ENCODE measurements at regions not wholly inside any gene's neighbourhood (a gene's known extent, or its start where the extent isn't known, plus 50 kb on each side); places are given as distances from the start of the nearest gene placed in this dataset.

GRCh38 chr12:111250251-111250881 is 118.5 kb downstream of the PHETA1 start:
- FAIRE-seq (no peak), ATAC-seq (no peak; a peak in 1 of 6 replicates), DNase-seq (ENCODE audit: low read depth in 1 of 2, low spot score in 1 of 2) (no peak)
- Histone ChIP-seq H3K4me2 (no peak overlapping the region), H3K9me3 (peaks cover 7% of the 10 kb centered on the region; the same call in 2 of the 3 replicates), H3K4me3 (no peak overlapping the region), H3K4me1 (peaks cover 5% of the 10 kb centered on the region; the same call in 1 of the 3 replicates), H3K27ac (no peak overlapping the region)
- POLR2A ChIA-PET, result no interaction called here
- TF ChIP-seq PHF8 (IDR thresholded peaks at IDR 0.05; ENCODE audit: borderline replicate concordance, low read depth) (no peak), RCOR1 (IDR thresholded peaks at IDR 0.05; ENCODE audit: low read depth, low read length) (no peak), ATOH8 (CRISPR knock-in tag; IDR thresholded peaks at IDR 0.05; ENCODE audit: low read depth) (no peak), CHD4 (IDR thresholded peaks at IDR 0.05; ENCODE audit: borderline replicate concordance) (no peak), HOXB5 (CRISPR knock-in tag; IDR thresholded peaks at IDR 0.05) (no peak), KDM1A (IDR thresholded peaks at IDR 0.05; ENCODE audit: low read depth) (no peak), FOSL2 (IDR thresholded peaks at IDR 0.05) (no peak), FOSL2 (CRISPR knock-in tag; IDR thresholded peaks at IDR 0.05) (no peak)
- TF ChIP-seq, protein P1, sequence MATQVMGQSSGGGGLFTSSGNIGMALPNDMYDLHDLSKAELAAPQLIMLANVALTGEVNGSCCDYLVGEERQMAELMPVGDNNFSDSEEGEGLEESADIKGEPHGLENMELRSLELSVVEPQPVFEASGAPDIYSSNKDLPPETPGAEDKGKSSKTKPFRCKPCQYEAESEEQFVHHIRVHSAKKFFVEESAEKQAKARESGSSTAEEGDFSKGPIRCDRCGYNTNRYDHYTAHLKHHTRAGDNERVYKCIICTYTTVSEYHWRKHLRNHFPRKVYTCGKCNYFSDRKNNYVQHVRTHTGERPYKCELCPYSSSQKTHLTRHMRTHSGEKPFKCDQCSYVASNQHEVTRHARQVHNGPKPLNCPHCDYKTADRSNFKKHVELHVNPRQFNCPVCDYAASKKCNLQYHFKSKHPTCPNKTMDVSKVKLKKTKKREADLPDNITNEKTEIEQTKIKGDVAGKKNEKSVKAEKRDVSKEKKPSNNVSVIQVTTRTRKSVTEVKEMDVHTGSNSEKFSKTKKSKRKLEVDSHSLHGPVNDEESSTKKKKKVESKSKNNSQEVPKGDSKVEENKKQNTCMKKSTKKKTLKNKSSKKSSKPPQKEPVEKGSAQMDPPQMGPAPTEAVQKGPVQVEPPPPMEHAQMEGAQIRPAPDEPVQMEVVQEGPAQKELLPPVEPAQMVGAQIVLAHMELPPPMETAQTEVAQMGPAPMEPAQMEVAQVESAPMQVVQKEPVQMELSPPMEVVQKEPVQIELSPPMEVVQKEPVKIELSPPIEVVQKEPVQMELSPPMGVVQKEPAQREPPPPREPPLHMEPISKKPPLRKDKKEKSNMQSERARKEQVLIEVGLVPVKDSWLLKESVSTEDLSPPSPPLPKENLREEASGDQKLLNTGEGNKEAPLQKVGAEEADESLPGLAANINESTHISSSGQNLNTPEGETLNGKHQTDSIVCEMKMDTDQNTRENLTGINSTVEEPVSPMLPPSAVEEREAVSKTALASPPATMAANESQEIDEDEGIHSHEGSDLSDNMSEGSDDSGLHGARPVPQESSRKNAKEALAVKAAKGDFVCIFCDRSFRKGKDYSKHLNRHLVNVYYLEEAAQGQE (IDR thresholded peaks at IDR 0.05), result no peak
- CTCF ChIA-PET, result interaction anchor here (0.6 to 1.1 kb wide), 2 partner anchors 18 to 356 kb away, joined by 3 to 4 read pairs; no protein-coding TSS in a partner anchor
- 56% methylated on average over 11 of the region's 11 CpGs for WGBS (ENCODE audit: missing lambda C conversion rate)

DNA sequence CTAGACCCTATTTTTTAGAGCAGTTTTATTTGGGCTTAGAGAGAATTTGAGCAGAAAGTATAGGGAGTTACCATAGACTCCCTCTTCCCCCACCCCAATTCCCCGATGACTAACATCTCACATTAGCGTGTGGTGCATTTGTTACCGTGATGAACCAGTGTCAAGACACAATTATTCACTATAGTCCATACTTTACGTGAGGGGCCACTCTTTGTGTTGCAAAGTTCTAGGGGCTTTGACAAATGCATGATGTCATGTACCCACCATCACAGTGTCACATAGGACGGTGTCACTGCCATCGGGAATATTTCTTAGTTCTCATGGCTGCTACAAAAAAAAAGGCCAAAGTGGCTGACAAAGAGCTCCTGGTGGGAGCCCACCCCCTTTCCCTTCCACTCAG is 119.1 kb downstream of the PHETA1 start:
- Histone ChIP-seq H3K4me2 (no peak overlapping the region), H3K4me3 (no peak overlapping the region), H3K4me1 (peaks cover 5% of the 10 kb centered on the region; the same call in 1 of the 3 replicates), H3K9me3 (peaks cover 10% of the 10 kb centered on the region; the same call in 2 of the 3 replicates), H3K27ac (no peak overlapping the region)
- no peak for DNase-seq (ENCODE audit: low read depth in 1 of 2, low spot score in 1 of 2)
- ChIA-PET POLR2A (no interaction called here), CTCF (interaction anchor here (0.6 kb wide), 1 partner anchor 356 kb away, joined by 4 read pairs; no protein-coding TSS in a partner anchor)
- no peak for ATAC-seq
- FAIRE-seq, result no peak
- 68% methylated on average over 6 of the region's 6 CpGs for WGBS (ENCODE audit: missing lambda C conversion rate)
- TF ChIP-seq MAFK (IDR thresholded peaks at IDR 0.05; ENCODE audit: partially characterized antibody) (no peak), HOXA7 (CRISPR knock-in tag; IDR thresholded peaks at IDR 0.05) (no peak)

DNA sequence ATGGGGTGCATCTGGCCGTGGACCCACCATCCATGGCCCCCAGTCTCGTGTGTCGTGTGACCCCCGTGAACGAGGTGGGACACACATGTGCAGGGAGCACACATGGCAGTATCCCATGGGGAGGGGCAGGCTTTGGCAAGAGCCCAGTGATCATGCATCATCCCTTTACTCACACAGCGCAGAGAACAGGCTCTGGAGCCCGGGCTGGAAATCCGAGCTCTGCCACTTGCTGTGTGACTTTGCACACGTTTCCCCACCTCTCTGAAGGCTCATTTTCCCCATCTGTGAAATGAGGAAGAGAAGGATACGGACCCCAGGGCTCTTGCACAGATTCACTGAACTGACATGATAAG is 119.9 kb downstream of the PHETA1 start:
- FAIRE-seq, result no peak
- Histone ChIP-seq H3K4me1 (peaks cover 5% of the 10 kb centered on the region; the same call in 1 of the 3 replicates), H3K9me3 (peaks cover 18% of the 10 kb centered on the region), H3K27ac (no peak overlapping the region), H3K4me3 (no peak overlapping the region), H3K4me2 (no peak overlapping the region)
- ChIA-PET POLR2A (no interaction called here), CTCF (no interaction called here)
- 9% methylated on average over 10 of the region's 10 CpGs for whole genome bisulfite sequencing (ENCODE audit: missing lambda C conversion rate)
- peak in 1 of 2 experiments; percentile 43 for DNase-seq (ENCODE audit: low read depth in 1 of 2, low spot score in 1 of 2)
- TF ChIP-seq TFCP2L1 (CRISPR knock-in tag; IDR thresholded peaks at IDR 0.05) (no peak), PHF8 (IDR thresholded peaks at IDR 0.05; ENCODE audit: borderline replicate concordance, low read depth) (no peak), SMC3 (IDR thresholded peaks at IDR 0.05) (no peak), MAZ (IDR thresholded peaks at IDR 0.05; ENCODE audit: borderline replicate concordance, low read depth, low read length) (no peak), MYC (IDR thresholded peaks at IDR 0.05; ENCODE audit: borderline replicate concordance, low read length) (no peak), MAFK (IDR thresholded peaks at IDR 0.05; ENCODE audit: partially characterized antibody) (no peak), RNF2 (IDR thresholded peaks at IDR 0.05; ENCODE audit: borderline replicate concordance, low read depth) (no peak), RCOR1 (IDR thresholded peaks at IDR 0.05; ENCODE audit: low read depth, low read length) (no peak), GATA3 (IDR thresholded peaks at IDR 0.05; ENCODE audit: borderline replicate concordance) (no peak)
- TF ChIP-seq, protein P2, sequence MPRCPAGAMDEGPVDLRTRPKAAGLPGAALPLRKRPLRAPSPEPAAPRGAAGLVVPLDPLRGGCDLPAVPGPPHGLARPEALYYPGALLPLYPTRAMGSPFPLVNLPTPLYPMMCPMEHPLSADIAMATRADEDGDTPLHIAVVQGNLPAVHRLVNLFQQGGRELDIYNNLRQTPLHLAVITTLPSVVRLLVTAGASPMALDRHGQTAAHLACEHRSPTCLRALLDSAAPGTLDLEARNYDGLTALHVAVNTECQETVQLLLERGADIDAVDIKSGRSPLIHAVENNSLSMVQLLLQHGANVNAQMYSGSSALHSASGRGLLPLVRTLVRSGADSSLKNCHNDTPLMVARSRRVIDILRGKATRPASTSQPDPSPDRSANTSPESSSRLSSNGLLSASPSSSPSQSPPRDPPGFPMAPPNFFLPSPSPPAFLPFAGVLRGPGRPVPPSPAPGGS (IDR thresholded peaks at IDR 0.05), result no peak
- TF ChIP-seq, protein P3, sequence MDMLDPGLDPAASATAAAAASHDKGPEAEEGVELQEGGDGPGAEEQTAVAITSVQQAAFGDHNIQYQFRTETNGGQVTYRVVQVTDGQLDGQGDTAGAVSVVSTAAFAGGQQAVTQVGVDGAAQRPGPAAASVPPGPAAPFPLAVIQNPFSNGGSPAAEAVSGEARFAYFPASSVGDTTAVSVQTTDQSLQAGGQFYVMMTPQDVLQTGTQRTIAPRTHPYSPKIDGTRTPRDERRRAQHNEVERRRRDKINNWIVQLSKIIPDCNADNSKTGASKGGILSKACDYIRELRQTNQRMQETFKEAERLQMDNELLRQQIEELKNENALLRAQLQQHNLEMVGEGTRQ (IDR thresholded peaks at IDR 0.05), result no peak
- ATAC-seq, result peak; percentile 74 to 77; a peak in 4 of 6 replicates

Measured in A549 (cell line).